HG03280 (cell line): ENCODE measurements at regions not wholly inside any gene's neighbourhood (a gene's known extent, or its start where the extent isn't known, plus 50 kb on each side); places are given as distances from the start of the nearest gene placed in this dataset.

ENCODE experiments used
- ATAC-seq: cut with Tn5 transposase; IDR thresholded peaks from one replicate; pipeline ENCODE4 v1.9.1; 2021; ENCODE audit warnings: mild to moderate bottlenecking, moderate library complexity; ENCODE audit not compliant: unreplicated experiment

DNA sequence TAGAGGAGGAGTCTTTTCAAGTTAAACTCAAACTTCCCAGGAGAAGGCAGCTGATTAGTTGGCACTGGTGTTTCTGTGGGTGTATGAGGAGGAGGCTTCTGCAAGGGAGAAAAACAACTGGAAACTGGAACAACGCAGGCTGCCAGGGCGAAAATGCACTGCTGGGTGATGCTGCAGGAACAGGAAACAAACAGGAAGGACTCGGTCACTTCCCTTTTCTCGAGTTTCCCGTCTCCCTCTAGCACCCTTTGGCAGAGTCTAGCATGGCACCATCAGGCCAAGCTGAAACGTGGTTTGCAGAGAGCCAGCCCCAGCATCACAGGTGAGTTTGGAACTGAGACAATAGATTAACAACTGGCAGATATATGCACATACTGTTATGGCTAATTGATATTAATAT is 77.5 kb upstream of the CAST start:
- no peak for ATAC-seq

- ATAC-seq = no peak
Observed at GRCh38 chr5:96588539-96588938, 73.6 kb upstream of the CAST start.

DNA sequence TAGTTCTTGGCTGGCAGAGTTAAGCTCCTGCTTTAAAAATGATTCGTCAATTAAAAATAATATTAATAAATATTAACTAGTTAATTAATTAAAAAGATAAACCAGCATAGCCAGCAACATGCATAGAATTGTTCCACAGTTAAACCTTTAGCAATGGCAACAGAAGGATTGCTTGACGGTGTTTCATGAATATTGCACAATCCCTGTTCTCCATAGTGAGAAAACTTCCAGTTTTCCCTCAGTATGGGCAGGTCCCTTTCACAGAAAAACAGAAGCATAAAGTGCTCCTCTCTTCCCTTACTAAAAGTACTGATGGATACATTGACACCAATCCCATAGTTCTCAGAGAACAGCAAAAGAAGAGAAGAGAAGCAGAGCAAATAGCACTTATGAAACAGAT is 71.4 kb upstream of the CAST start:
- no peak for ATAC-seq

DNA sequence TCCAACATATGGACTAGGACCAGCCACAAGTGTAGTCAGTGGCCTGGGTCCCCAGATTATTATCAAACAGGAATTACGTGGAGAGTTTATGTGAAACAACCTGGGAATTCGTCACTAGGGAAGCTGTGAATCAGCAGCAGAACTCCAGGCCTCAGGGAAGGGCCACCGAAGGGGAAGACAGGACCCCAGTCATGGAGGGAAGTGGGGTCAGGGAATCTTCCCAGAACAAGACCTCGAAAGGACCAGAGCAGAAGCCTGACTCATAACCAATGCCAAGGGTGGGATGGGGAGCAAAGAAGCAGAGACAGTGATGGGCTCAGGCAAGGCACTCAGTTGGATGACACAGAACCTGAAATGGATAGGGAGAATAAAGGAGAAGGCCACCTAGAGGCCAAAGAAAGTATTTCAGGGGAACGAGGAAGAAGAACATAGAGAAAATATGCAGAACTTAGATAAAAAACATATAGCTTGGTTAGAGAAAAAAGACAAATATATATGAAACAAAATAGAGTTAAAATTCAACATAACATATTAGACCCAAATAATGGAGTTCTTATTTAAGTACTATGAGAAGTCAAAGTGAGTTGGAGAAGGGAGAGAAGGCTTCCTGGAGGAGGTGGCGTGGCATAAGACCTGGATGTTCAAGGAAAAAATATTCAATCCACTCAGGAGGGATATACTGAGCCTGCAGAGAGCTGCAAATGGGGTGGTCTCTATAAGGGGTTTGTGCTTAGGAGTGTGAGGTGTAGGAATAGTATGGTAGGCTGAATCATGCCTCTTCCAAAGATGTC is 66.7 kb upstream of the CAST start:
- ATAC-seq = no peak

- ATAC-seq = no peak
Observed at GRCh38 chr5:96597438-96598020, 64.6 kb upstream of the CAST start.

- ATAC-seq = no peak
Observed at GRCh38 chr5:96601200-96601599, 61.0 kb upstream of the CAST start.

DNA sequence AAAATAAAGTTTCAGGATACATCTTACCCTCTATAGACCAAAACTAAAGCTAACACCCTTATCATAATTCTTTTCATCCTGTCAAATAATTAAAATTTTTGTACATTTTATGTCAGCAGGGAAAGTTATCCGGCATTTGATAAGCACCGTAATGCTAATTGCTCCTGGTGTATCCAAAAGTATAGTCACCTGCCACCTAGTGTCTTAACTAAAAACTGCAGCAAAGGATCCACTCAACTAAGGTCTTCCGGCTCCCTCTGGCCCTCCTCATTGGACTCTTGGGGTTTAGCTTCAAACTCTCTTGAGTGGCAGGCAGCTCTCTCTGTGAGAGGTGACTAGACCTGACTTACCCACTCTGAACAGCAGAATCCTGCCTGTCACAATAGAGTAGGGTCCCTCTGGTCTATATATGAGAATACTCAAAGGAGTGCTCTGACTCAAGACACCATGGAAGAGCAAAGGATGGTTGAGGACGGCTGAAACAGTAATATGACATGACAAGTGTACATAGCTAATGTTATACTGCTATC is 60.4 kb upstream of the CAST start:
- ATAC-seq = peak; percentile 81

DNA sequence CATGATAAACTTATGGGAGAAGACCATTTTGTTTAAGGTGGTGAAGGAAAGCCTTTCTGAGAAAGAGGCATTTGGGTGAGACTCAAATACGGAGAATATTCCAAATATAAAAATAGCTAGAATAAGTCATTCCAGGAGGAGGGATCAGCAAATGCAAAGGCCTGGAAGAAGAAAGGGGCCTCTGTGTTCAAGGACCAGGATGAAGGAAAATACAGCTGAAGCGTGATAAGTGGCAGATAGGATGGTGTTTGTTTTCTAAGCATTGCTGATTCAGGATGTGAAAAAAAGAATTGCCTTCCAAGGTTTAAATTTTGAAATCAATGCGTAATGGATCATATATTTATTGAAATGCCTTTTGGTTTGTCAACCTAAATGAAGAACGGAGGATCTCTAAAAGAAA is 59.4 kb upstream of the CAST start:
- no peak for ATAC-seq

GRCh38 chr5:96605144-96605837 is 56.9 kb upstream of the CAST start:
- no peak for ATAC-seq

DNA sequence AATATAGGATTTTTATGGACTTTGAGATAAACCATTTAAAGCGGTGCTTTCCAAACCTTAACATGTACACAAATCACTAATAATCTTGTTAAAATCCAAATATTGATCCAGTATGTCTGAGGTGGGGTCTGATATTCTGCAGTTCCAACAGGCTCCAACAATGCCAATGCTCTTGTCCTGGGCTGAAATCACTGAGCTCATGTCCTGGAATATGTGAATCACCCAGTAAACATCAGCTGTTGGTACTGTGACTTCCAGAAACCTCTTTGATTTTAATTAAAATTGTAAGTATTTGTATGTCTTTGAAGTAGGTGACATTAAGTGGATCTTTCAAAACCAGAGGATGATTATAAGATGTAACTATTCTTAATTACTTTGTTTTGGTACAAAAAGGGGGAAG is 52.8 kb upstream of the CAST start:
- ATAC-seq = no peak

DNA sequence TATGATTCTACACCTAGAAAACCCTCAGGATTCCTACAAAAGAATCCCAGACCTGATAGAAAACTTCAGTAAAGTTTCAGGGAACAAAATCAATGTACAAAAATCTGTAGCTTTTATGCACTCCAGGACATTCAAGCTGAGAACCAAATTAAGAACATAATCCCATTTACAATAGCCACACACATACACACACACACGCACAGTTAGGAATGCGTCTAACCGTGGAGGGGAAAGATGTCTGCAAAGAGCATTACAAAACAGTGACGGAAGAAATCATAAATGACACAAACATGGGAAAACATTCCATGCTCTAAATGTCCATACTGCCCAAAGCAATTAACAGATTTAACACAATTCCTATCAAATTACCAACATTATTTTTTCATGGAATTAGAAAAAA is 51.4 kb upstream of the CAST start:
- ATAC-seq = no peak

DNA sequence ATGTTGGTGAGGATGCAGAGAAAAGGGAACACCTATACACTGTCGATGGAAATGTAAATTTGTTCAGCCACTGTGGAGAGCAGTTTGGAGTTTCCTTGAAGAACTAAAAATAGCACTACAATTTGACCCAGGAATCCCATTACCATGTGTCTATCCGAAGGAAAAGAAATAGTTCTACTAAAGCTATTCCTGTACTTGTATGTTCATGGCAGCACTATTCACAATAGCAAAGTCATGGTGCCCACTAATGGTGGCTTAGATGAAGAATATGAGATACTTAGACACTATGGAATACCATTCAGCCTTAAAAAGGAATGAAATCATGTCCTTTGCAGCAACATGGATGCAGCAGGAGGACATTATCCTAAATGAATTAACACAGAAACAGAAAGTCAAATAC is 50.2 kb upstream of the CAST start:
- ATAC-seq = no peak
